GM21723 (cell line): ENCODE measurements at regions not wholly inside any gene's neighbourhood (a gene's known extent, or its start where the extent isn't known, plus 50 kb on each side); places are given as distances from the start of the nearest gene placed in this dataset.

ENCODE experiments used
- ATAC-seq: cut with Tn5 transposase; IDR thresholded peaks from one replicate; pipeline ENCODE4 v1.9.1; 2021; ENCODE audit warnings: mild to moderate bottlenecking, moderate library complexity; ENCODE audit not compliant: unreplicated experiment

DNA sequence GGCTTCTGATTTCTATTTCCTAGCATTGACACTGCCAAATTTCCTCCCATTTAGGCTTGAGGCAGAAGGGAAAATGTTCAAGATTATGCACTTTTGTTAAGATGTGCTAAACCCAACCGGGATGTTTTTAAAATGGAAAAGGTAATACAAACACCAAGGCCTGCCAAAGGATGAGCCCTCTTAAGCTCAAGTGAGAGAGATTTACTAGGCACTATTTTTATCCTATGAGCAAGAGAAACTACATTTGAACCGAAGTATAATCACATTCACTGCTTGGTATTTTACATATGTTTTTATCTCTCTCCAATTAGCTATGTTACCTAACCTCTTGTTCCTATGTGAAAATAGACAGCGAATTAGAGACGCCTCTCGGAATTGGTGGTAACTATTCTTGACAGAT is 295.8 kb downstream of the GABRB3 start:
- ATAC-seq = no peak

DNA sequence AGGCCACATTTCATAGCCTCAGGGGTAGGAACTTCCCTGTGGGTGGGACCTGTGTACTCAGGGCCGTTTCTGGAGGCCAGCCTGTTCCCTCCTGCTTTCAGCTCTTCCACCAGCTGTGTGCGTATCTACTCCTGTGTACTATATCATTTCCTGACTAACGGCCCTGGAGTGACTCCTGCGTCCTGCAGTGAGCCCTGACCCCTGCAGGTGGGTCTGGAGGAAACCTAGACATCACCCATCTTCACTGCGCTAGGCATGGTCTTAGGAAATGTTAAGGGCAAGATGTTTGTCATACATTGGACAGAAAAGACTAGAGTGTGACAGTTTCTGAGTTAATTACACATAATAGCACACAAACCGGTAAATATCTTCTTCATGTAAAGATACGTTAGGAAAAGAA is 297.3 kb downstream of the GABRB3 start:
- ATAC-seq = no peak

DNA sequence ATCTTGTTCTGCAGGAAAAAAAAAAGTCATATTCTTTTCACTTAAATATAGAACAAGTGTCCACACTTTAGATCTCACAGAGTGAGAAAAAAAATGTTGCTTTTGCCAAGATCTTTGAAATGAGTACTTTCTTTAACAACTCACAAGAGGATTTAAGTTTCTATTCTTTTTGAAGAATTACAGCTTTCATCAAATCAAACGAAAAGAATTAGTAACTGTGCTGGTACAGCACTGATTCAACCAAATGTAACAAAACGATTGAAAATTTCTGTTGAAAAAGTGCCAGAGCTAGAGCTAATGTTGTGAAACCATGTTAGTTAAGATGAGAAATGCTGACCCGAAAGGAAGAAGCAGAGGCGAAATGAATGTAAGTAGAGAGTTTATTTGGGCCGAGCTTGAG is 300.2 kb downstream of the GABRB3 start:
- no peak for ATAC-seq

DNA sequence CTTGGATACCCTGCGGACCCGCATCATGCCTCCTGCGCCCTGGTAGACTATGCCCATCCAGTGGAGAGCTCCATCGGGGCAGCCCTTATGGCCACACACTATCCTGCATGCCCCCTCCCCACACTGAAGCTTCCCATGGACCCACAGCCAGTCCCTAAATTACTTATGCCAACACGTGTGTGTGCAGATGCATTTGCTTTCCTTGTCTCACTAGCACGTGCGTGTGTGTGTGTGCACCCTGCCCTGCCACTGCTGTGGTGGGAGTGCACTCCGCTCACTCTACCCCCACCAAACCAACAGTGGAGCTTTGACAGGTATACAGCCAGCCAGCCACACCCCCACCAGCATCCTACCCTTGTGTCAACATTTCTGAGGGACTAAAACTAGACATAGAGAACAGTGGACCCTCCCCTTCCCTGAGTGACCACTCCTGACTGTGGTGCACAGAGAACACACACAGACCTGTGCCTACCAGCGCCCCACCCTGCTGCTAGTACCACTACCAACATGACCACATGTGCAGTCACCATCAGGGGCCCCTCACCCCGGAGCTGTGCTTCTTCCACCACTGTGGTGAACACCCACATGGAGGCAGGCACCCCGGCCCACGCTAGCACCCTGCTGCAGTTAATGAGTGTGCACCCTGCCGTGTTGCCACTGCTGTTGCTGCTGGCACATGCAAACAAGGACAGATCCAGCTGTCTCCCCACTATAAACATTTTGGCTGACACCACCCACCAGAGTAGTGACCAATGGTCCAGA is 310.8 kb downstream of the GABRB3 start:
- no peak for ATAC-seq

DNA sequence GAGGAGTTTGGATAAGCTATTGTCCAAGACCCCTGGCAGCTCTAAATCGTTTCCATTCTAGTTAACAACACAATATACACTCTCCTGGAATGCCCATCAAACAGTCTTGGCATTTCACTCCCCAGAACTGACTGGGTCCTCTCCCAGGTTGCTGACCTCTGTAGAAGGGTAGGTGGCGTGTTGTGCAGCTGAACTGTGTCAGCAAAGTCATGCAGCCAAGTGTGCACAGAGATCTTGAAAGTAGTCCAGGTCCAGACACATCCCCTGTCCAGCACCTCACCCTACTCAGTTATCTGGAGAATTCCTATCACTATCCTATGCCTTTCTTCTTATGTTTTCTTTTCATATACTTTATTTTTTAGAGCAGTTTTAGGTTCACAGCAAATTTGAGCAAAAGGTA is 312.7 kb downstream of the GABRB3 start:
- no peak for ATAC-seq

DNA sequence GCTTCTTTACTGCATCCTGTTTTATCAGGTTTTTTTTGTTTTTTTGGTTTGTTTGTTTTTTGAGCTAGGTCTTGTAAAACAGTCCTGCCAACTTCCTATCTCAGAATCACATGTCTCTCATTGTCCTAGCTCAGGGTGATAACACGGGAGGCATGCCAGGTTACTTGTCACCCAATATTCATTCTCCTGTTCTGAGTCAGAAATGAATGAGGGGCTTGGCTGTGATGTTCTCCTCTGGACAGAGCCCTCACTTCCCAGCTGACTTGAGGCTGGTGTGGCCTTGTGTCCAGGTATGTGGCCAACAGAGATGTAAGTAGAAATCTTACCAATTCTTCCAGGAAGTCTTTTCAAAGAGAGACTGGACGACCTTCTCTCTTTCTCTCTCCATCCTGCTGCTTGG is 317.0 kb downstream of the GABRB3 start:
- ATAC-seq = no peak

DNA sequence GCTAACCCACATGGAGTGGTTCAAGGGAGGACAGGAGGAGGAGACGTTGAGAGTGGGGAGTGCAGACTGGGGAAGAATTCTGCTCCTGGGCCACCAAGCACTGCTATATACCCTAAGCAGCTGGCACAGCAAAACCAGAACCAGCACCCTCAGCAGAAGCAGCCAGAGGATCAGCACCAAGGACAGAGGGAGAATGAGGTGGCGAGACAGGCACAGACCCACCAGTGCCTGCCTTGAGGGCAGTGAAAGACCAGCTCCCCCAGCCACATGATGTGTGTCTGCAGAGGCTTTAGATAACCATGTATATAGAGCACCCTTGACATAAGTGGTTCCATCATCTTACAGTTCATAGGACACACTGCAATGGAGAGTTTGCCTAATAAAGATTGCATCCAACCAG is 319.0 kb downstream of the GABRB3 start:
- no peak for ATAC-seq

DNA sequence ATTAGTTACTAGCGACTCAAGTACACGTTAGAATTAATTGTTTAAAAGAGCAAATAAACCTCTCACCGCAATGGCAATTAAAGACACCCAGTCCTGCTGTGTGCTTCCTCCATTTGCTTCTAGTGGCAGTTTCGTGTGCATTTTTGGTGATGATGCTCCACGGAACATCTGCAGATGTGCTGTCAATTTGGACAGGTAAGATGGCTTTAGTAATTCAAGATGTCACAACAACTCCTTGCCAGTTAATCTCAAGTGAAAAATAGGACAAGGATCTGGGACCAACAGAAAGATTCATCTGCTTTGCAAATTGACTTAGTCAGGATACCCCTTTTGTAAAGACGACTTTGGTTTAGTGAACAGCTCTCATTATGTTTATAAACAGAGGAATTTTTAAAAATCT is 320.9 kb downstream of the GABRB3 start:
- no peak for ATAC-seq

DNA sequence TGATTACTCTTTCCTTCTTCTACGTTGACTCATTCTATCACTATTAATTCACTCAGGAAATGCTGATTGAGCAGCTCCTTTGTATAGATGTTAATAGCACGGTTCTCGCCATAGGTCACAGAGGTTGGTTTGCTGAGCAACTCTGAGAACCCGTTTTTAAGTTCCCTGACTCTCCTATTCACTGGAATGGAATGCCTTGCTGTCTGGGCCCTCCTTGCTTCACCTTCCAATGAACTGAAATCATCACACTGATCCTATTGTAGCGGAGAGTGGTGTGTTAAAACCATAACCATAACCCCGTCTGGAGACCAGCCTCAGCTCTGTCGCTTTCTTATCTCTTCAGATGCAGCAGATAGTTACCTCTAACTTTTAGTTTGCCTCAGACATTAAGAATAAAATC is 323.6 kb downstream of the GABRB3 start:
- ATAC-seq = no peak

DNA sequence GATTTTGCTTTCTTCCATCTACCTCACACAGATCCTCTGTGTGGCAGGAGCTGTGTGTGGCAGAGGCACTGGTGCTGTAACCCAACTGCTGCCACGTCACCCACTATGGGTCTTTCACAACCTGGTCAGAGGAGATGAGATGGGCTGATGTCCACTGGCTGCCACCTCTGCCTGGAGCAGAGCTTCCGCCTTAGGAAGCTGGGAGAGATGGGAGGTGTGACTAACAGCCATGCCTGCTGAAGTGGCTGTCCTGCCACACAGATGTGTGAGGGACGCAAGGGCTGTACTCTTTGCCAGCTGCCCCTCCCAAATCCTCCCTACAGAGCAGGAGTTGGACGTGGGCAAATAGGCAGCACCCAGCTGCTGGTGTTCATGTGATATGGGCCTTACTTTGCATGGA is 329.5 kb downstream of the GABRB3 start:
- ATAC-seq = no peak

DNA sequence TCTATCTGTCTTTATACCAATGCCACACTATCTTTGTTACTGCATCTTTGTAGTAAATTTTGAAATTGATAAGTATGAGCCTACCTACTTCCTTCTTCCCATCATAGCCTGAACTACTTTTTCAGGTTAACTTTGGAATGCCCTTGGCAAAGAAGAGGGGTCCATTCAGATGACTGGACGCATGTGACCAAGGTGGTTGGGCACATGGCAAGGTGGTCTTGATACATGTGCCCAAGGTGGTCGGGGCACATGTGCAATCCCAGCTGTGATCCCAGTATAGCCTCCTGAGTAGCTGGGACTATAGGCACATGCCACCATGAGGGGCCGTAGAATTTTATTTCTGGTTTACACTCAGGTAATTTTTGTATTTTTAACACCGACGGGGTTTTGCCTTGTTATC is 330.2 kb downstream of the GABRB3 start:
- ATAC-seq = no peak

DNA sequence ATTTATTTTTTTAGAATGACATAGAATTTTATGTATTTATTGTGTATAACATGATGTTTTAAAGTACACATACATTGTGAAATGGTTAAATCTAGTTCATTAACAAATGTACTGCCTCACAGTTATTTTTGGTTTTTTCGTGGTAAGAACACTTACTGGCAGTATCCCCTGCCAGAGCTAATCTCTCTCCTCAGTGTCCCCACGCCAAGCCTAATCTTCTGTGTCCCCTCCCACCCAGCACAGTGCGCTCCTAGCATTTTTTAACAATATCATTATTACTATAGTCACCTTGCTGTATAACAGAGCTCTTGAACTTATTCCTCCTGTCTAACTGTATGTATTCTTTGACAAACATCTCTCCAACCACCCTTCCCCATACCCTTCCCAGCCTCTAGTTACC is 333.2 kb downstream of the GABRB3 start:
- ATAC-seq = no peak

DNA sequence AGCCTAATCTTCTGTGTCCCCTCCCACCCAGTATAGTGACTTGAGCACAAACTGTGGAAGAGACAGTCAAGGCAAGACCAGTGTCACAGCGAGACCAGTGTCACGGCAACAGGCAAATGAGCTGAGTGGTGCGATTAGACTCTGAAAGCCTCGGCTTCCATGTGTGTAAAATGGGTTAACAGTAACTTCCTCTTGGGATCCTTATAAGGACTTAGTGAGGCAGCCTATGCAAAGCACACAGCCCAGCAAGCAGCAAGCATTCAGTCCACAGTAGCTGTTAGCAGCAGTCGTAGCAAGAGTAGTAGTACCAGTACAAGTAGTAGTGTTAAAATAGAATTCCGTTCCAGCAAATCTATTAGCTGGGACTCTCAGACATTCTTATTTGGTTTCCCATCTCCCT is 334.1 kb downstream of the GABRB3 start:
- no peak for ATAC-seq

DNA sequence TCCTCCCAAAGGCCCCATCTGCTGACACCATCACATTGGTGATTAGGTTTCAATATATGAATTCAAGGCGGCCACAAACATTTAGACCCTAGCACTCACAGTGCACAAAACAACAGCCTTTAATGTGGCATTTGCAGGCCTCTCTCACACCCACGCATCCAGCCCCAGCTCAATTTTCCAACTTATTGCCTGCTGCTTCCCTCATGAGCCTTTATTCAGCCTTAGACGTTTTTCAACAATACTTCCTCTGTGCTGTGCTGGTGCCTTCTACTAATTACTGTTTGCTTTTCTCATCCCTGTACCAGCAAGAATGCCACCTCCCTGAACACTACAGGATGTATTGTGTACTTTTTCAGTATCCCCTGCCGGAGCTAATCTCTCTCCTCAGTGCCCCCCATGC is 334.6 kb downstream of the GABRB3 start:
- ATAC-seq = no peak

DNA sequence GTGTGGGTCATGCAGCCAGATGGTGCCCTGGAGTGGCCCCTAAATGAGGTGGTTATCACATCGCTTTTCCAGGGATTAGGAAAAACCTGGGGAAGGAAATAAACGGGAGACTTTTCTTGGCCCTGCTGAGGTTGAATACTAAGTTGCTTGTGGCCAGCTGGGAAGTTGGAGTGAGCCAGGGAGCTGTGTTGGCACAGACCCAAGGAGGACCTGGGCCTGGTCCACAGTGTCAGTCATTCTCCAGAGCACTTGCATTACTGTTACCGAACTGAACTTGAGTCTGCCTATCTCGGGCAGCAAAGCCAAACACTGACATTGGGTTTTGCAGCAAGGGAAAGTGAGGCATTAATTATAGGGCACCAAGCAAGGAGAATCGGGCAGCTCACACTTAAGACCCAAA is 339.0 kb downstream of the GABRB3 start:
- ATAC-seq = no peak

DNA sequence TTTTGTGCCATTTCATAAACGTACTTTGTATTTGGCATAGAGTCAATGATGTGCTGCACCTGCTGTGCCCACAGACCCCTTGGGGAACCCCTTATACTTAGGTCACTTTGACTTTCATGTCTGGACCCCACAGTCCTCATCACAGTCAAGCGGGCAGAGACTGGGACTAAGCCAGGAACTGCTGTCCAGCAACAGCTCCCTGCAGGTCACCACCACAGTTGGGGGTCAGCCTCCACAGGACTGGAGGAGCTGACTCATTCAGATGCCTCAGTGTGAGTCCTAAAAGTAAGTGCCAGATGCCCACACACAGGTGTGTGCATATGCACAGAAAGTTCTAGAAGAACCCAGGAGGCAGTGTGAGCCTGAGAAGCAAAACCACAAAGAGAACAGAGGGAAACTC is 339.8 kb downstream of the GABRB3 start:
- ATAC-seq = no peak

DNA sequence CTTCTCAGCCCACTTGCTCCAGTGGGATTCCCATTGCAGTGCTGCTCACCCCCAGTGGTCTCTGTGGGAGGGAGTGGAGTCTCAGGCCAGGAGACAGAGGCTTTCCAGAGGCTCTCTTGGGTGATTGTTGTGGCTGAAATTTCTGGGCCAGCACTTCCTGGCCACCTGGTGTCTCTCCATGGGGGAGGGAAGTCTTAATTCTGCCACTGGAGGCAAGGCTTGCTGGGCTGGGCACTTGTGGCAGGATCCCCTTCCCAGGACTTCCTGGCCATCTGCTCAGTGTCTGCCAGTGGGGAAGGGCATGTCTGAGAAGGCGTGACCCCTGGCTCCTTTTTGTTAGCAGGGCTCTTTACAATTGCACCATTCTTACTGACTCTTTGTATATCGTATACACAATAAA is 351.8 kb downstream of the GABRB3 start:
- no peak for ATAC-seq

DNA sequence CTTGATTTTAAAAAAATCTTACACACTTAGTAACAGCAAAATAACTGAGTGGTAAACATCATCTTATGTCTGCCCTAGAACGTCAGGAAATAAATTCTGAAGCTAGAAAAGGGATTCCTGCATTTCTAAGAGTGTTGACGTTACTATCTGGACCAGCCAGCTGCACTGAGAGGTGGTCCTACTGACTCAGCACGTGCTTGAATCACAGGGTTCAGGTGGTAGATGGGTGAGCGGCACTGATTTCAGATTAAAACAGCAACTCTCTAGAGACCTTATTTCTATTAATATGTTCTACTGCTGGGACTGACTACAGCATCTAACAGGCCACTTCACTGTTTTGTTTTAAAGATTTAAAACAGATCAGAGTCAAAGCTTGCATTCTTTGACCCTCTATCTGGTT is 377.2 kb downstream of the GABRB3 start:
- no peak for ATAC-seq

DNA sequence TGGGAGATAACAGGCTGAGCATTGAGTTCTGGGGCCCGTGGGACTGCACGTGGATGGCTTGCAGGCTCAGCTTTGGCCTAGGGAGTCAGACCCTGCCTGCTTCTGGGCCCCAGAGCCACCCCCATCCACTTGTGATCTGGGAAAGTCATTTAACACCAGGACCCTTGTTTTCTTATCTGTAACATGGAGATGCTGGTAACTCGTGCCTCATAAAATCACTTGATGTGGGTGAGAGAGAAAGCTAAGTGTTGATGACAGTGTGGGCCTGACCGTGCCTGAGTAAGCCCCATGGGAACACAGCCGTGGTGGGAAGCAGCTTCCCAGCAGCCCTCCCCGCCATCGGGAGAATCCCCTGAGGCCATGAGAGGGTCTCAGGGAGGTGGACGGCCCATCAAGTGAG is 378.1 kb downstream of the GABRB3 start:
- ATAC-seq = no peak

DNA sequence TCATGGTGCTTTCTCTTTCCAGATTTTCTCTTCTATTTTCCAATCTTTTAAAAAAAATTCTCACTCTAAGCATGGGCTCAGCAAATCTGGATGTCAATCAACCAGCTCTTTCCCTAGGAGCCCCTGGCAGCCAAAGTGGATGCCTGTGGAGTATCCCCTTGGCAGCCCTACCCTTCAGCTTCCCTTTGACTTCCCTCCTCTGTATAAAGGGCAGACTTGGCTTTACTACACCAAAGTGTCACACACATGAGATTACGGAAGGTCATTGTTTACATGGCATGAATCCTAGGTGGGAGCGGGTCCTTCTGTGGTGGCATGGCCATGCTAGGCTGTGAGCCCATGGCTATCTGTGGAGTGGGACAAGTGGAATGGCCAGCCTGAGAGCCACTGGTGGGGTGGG is 379.9 kb downstream of the GABRB3 start:
- ATAC-seq = no peak

DNA sequence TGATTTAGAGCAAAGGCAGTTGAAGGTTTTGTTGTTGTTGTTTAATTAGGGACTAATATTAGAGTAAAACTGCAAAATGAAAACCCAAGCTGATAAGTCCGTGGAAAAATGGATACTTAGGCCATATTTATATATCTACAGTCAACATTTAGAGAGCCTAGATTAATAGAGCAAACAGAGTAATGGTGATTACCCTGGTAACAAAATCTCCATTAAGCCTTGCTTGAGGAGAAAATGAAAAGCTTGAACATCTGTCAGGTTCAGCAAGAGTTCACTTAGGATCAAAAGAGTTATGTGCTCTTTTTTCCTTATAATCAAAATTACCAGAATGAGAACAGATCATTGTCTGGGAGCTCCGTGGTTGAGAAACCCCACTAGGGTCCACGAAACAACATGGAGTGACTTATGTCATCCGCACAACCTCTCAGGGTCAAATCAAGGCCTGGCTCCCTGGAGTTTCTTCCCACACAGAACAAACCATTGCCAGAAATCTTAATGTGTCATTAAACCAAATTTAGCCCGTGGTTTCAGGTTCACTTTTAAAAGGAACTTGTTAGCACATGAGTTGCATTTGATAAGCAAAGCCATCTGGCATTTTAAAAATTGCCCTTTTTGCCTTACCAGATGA is 381.2 kb downstream of the GABRB3 start:
- no peak for ATAC-seq

DNA sequence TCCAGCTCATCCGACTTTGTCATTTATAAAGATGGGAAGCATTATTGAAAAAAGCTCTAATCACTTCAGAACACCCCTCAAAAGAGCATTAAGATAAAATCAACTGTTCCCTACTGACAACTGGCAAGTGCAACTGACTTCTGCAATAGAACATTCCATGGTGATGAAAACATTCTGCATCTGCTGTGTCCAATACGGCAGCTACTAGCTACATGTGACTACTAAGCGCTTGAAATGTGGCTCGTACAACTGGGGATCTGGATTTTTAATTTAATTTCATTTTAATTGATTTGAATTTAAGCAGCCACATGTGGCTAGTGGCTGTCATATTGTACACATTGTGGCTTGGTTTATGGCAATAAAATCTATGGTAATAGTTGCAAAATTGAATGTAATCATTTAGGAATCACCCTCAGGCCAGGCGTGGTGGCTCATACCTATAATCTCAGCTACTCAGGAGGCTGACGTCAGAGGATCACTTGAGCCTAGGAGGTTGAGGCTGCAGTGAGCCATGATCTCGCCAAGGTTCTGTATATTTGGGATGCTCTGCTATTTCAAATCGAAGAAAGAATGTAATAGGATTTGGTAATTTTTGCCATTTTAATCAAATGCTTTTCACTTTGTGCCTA is 390.3 kb downstream of the GABRB3 start:
- no peak for ATAC-seq
